OCI-LY7 (cell line): ENCODE measurements at regions not wholly inside any gene's neighbourhood (a gene's known extent, or its start where the extent isn't known, plus 50 kb on each side); places are given as distances from the start of the nearest gene placed in this dataset.

Experiments used
- BruUV-seq: library from RNA; stranded (reverse); fragments of 400-500 nt; replicated peaks from 2 replicates; lab custom pipeline; 2021; lab: Mats Ljungman, UMichigan
- CTCF ChIA-PET: fragments of 300-600 bp; sonication (Branson Sonifier 250); formaldehyde crosslinking; loops from one replicate; lab custom pipeline; 2022; ENCODE audit warnings: antibody characterized with exemption; ENCODE audit not compliant: unreplicated experiment; lab: Charles Lee
- POLR2A ChIA-PET: fragments of 300-600 bp; sonication (Branson Sonifier 250); formaldehyde crosslinking; loops from one replicate; lab custom pipeline; 2022; ENCODE audit warnings: antibody characterized with exemption; lab: Charles Lee
- DNase-seq: peaks from one replicate; pipeline ENCODE4 v3.0.0-alpha.2; 2015; ENCODE audit warnings: low spot score
- H2AFZ ChIP-seq: fragments of 200-600 bp; sonication (generic), shearing (Covaris generic); 2 replicates; pipeline ENCODE4 v1.6.1; 2014; ENCODE audit warnings: mild to moderate bottlenecking, antibody characterized with exemption, low read length, moderate library complexity
- H3K27ac ChIP-seq: fragments of 200-600 bp; sonication (generic); 2 replicates; pipeline ENCODE4 v1.5.1; 2014; ENCODE audit warnings: mixed run types, low read depth, mild to moderate bottlenecking, moderate library complexity, low read length, inconsistent platforms; ENCODE audit not compliant: poor library complexity, severe bottlenecking
- H3K36me3 ChIP-seq: fragments of 200-600 bp; sonication (generic); 2 replicates; pipeline ENCODE4 v1.6.1; 2014; ENCODE audit warnings: mild to moderate bottlenecking, antibody characterized with exemption, low read length, moderate library complexity, mixed read lengths; ENCODE audit not compliant: insufficient read depth
- H3K4me1 ChIP-seq: fragments of 200-600 bp; sonication (generic); 2 replicates; pipeline ENCODE4 v1.5.1; 2014; ENCODE audit warnings: mild to moderate bottlenecking, low read length; ENCODE audit not compliant: insufficient read depth, poor library complexity, severe bottlenecking
- H3K4me2 ChIP-seq: fragments of 200-600 bp; sonication (generic); 2 replicates; pipeline ENCODE4 v1.6.1; 2014; ENCODE audit warnings: mild to moderate bottlenecking, low read length
- H3K4me3 ChIP-seq: fragments of 200-600 bp; sonication (generic); 2 replicates; pipeline ENCODE4 v1.5.1; 2014; ENCODE audit warnings: mild to moderate bottlenecking, low read depth, low read length; ENCODE audit not compliant: poor library complexity, severe bottlenecking
- H3K79me2 ChIP-seq: fragments of 200-600 bp; sonication (generic); 2 replicates; pipeline ENCODE4 v1.6.1; 2016; ENCODE audit warnings: low read depth, mild to moderate bottlenecking, low read length, moderate library complexity, mixed read lengths; ENCODE audit not compliant: insufficient read depth
- H3K9me2 ChIP-seq: fragments of 200-600 bp; sonication (generic); 2 replicates; pipeline ENCODE4 v1.6.1; 2016; ENCODE audit warnings: mild to moderate bottlenecking, low read length, mixed read lengths; ENCODE audit not compliant: insufficient read depth
- H3K9me3 ChIP-seq: fragments of 200-600 bp; sonication (generic); 2 replicates; pipeline ENCODE4 v1.6.1; 2014; ENCODE audit warnings: mild to moderate bottlenecking, mixed run types, low read length, mixed read lengths
- H4K20me1 ChIP-seq: fragments of 200-600 bp; sonication (generic); 2 replicates; pipeline ENCODE4 v1.6.1; 2014; ENCODE audit warnings: mild to moderate bottlenecking, antibody characterized with exemption, low read length, moderate library complexity, mixed read lengths; ENCODE audit not compliant: insufficient read depth
- CTCF ChIP-seq: fragments of 200-600 bp; sonication (generic); conservative IDR thresholded peaks from 2 replicates; pipeline ENCODE4 v1.5.1; 2014; ENCODE audit warnings: mild to moderate bottlenecking, antibody characterized with exemption, low read length, moderate library complexity, mixed read lengths
- EZH2phosphoT487 ChIP-seq: fragments of 200-600 bp; sonication (generic); IDR thresholded peaks from 2 replicates; pipeline ENCODE4 v1.6.1; 2018; ENCODE audit warnings: low read depth, borderline replicate concordance, mild to moderate bottlenecking, mixed run types, antibody characterized with exemption, low read length, moderate library complexity, mixed read lengths
- intact Hi-C: fragments of 100-400 bp; cut with micrococcal nuclease; formaldehyde crosslinking; loops from one replicate; pipeline ENCODE4 v1.10.0; 2022; ENCODE audit not compliant: unreplicated experiment

- intact Hi-C loops: no loop called here
- H4K20me1 ChIP-seq: no peaks in the 10 kb centered on the region
- H2AFZ ChIP-seq: no peak overlapping the region
- no peaks in the 10 kb centered on the region for H3K36me3 ChIP-seq
- DNase-seq: no peak
- CTCF ChIA-PET: no interaction called here
- no peak overlapping the region for H3K4me3 ChIP-seq
- TF ChIP-seq EZH2phosphoT487 (no peak), CTCF (no peak)
- no peaks in the 10 kb centered on the region for H3K4me1 ChIP-seq
- no peaks in the 10 kb centered on the region for H3K9me2 ChIP-seq
- no peaks in the 10 kb centered on the region for H3K9me3 ChIP-seq
- no peak overlapping the region for H3K4me2 ChIP-seq
- POLR2A ChIA-PET: no interaction called here
- BruUV-seq: no TSS peak
- no peaks in the 10 kb centered on the region for H3K79me2 ChIP-seq
- no peak overlapping the region for H3K27ac ChIP-seq
Observed at GRCh38 chr3:59192473-59192872, 142.6 kb upstream of the CFAP20DC start.

- H3K9me3 ChIP-seq: no peaks in the 10 kb centered on the region
- H3K4me3 ChIP-seq: no peak overlapping the region
- H3K36me3 ChIP-seq: no peaks in the 10 kb centered on the region
- no peaks in the 10 kb centered on the region for H4K20me1 ChIP-seq
- no peak for DNase-seq
- no peaks in the 10 kb centered on the region for H3K79me2 ChIP-seq
- H3K4me1 ChIP-seq: no peaks in the 10 kb centered on the region
- POLR2A ChIA-PET: no interaction called here
- H3K4me2 ChIP-seq: no peak overlapping the region
- intact Hi-C loops: no loop called here
- H3K9me2 ChIP-seq: no peaks in the 10 kb centered on the region
- CTCF ChIA-PET: no interaction called here
- no peak overlapping the region for H3K27ac ChIP-seq
- BruUV-seq: no TSS peak
- TF ChIP-seq EZH2phosphoT487: no peak
- no peak for TF ChIP-seq CTCF
- no peak overlapping the region for H2AFZ ChIP-seq
Observed at GRCh38 chr3:59191651-59192050, 141.8 kb upstream of the CFAP20DC start.

GRCh38 chr3:59189939-59190338 lies 140.1 kb upstream of the CFAP20DC start:
- H3K79me2 ChIP-seq: no peaks in the 10 kb centered on the region
- H4K20me1 ChIP-seq: no peaks in the 10 kb centered on the region
- no peaks in the 10 kb centered on the region for H3K9me2 ChIP-seq
- no peak overlapping the region for H2AFZ ChIP-seq
- H3K36me3 ChIP-seq: no peaks in the 10 kb centered on the region
- DNase-seq: no peak
- no peaks in the 10 kb centered on the region for H3K4me1 ChIP-seq
- POLR2A ChIA-PET: no interaction called here
- no peak overlapping the region for H3K27ac ChIP-seq
- H3K4me3 ChIP-seq: no peak overlapping the region
- intact Hi-C loops: no loop called here
- H3K9me3 ChIP-seq: no peaks in the 10 kb centered on the region
- BruUV-seq: no TSS peak
- CTCF ChIA-PET: no interaction called here
- TF ChIP-seq EZH2phosphoT487: no peak
- no peak for TF ChIP-seq CTCF
- H3K4me2 ChIP-seq: no peak overlapping the region
